ENCODE measurements at regions not wholly inside any gene's neighbourhood (a gene's known extent, or its start where the extent isn't known, plus 50 kb on each side); places are given as distances from the start of the nearest gene placed in this dataset.

GRCh38 chr1:87165177-87165576 is 163.5 kb upstream of the LMO4 start:
- TF ChIP-seq CTCF (IDR thresholded peaks at IDR 0.05), result no peak
- peaks cover 2% of the 10 kb centered on the region for H3K27me3 Mint-ChIP-seq (ENCODE audit: low read depth, poor library complexity)
- H3K4me1 Mint-ChIP-seq, result peaks cover 39% of the 10 kb centered on the region
- H3K4me3 Mint-ChIP-seq, result no peak overlapping the region
- H3K27ac Mint-ChIP-seq, result no peak overlapping the region
- peaks cover 4% of the 10 kb centered on the region for H3K9me3 Mint-ChIP-seq
- no peaks in the 10 kb centered on the region for H3K36me3 Mint-ChIP-seq (ENCODE audit: low read depth)
- no peak for DNase-seq

GRCh38 chr1:87167157-87167789 is 161.4 kb upstream of the LMO4 start:
- Mint-ChIP-seq H3K4me1 (peaks cover 58% of the 10 kb centered on the region), H3K4me3 (no peak overlapping the region), H3K27ac (peak overlapping the region; percentile 79), H3K27me3 (ENCODE audit: low read depth, poor library complexity) (peaks cover 2% of the 10 kb centered on the region), H3K36me3 (ENCODE audit: low read depth) (no peaks in the 10 kb centered on the region), H3K9me3 (peaks cover 4% of the 10 kb centered on the region)
- DNase-seq, result no peak
- no peak for TF ChIP-seq CTCF (IDR thresholded peaks at IDR 0.05)

GRCh38 chr1:87167848-87168525 is 160.7 kb upstream of the LMO4 start:
- Mint-ChIP-seq H3K27me3 (ENCODE audit: low read depth, poor library complexity) (peaks cover 2% of the 10 kb centered on the region), H3K4me1 (peaks cover 65% of the 10 kb centered on the region), H3K4me3 (no peak overlapping the region), H3K9me3 (peaks cover 4% of the 10 kb centered on the region), H3K36me3 (ENCODE audit: low read depth) (no peaks in the 10 kb centered on the region), H3K27ac (peak overlapping the region; percentile 97)
- DNase-seq, result no peak
- TF ChIP-seq CTCF (IDR thresholded peaks at IDR 0.05), result no peak

- peak overlapping the region; percentile 97 for H3K27ac Mint-ChIP-seq
- peaks cover 2% of the 10 kb centered on the region for H3K27me3 Mint-ChIP-seq (ENCODE audit: low read depth, poor library complexity)
- H3K4me3 Mint-ChIP-seq, result peak overlapping the region; percentile 10
- peak; percentile 42 for DNase-seq
- TF ChIP-seq CTCF (IDR thresholded peaks at IDR 0.05), result no peak
- H3K4me1 Mint-ChIP-seq, result peaks cover 75% of the 10 kb centered on the region
- H3K36me3 Mint-ChIP-seq (ENCODE audit: low read depth), result no peaks in the 10 kb centered on the region
- H3K9me3 Mint-ChIP-seq, result no peaks in the 10 kb centered on the region
These were observed 159.3 kb upstream of the LMO4 start for GRCh38 chr1:87169263-87169910.

GRCh38 chr1:87170157-87170556 is 158.5 kb upstream of the LMO4 start:
- TF ChIP-seq CTCF (IDR thresholded peaks at IDR 0.05), result no peak
- peak overlapping the region; percentile 97 for H3K27ac Mint-ChIP-seq
- no peak for DNase-seq
- peaks cover 2% of the 10 kb centered on the region for H3K27me3 Mint-ChIP-seq (ENCODE audit: low read depth, poor library complexity)
- H3K4me3 Mint-ChIP-seq, result no peak overlapping the region
- H3K9me3 Mint-ChIP-seq, result no peaks in the 10 kb centered on the region
- no peaks in the 10 kb centered on the region for H3K36me3 Mint-ChIP-seq (ENCODE audit: low read depth)
- peaks cover 81% of the 10 kb centered on the region for H3K4me1 Mint-ChIP-seq
